Fibroblast of lung (primary cell): ENCODE measurements at regions not wholly inside any gene's neighbourhood (a gene's known extent, or its start where the extent isn't known, plus 50 kb on each side); places are given as distances from the start of the nearest gene placed in this dataset.
"Not testable (repeated sequence)": the region's sequence is repeated elsewhere in the genome, so short reads cannot be mapped to it uniquely, and the experiment has no call there.

ENCODE experiments used
- DNase-seq, 2 donors: peaks; one replicate each; pipeline versions ENCODE4 v3.0.0 to v3.0.0-alpha.2; 2010; ENCODE audit warnings: low read depth in 2 of 2
- H2AFZ ChIP-seq: 2 replicates; pipeline ENCODE4 v1.5.1; 2012; ENCODE audit warnings: low read length, control low read depth, inconsistent platforms
- H3K27ac ChIP-seq: 2 replicates; pipeline ENCODE4 v1.5.1; 2011; ENCODE audit warnings: low read length, control low read depth; ENCODE audit not compliant: insufficient read depth
- H3K27me3 ChIP-seq: 2 replicates; pipeline ENCODE4 v1.5.1; 2011; ENCODE audit warnings: mild to moderate bottlenecking, low read length; ENCODE audit not compliant: control insufficient read depth, insufficient read depth
- H3K36me3 ChIP-seq: 2 replicates; pipeline ENCODE4 v1.5.1; 2011; ENCODE audit warnings: low read length; ENCODE audit not compliant: control insufficient read depth, insufficient read depth
- H3K4me1 ChIP-seq: 2 replicates; pipeline ENCODE4 v1.5.1; 2011; ENCODE audit warnings: low read length; ENCODE audit not compliant: control insufficient read depth, insufficient read depth; ENCODE audit errors: extremely low read depth
- H3K4me2 ChIP-seq: 2 replicates; pipeline ENCODE4 v1.5.1; 2011; ENCODE audit warnings: low read length, control low read depth; ENCODE audit not compliant: insufficient read depth; ENCODE audit errors: extremely low read depth
- H3K4me3 ChIP-seq, 4 experiments: fragments of 200-600 bp in 1 of 4; sonication (generic) in 1 of 4; replicated peaks in 1 of 4; 2 replicates each; pipeline ENCODE4 v1.5.1; 2011 to 2016; ENCODE audit warnings: low read length in 4 of 4, low read depth in 3 of 4, mild to moderate bottlenecking in 3 of 4, control low read depth in 2 of 4, inconsistent platforms in 1 of 4, mixed read lengths in 1 of 4; ENCODE audit not compliant: insufficient read depth in 1 of 4; ENCODE audit errors: control extremely low read depth in 1 of 4
- H3K79me2 ChIP-seq: 2 replicates; pipeline ENCODE4 v1.5.1; 2012; ENCODE audit warnings: mild to moderate bottlenecking, low read length, inconsistent platforms; ENCODE audit not compliant: control insufficient read depth, insufficient read depth
- H3K9ac ChIP-seq: 2 replicates; pipeline ENCODE4 v1.5.1; 2011; ENCODE audit warnings: mild to moderate bottlenecking, low read length, control low read depth; ENCODE audit not compliant: insufficient read depth
- H3K9me3 ChIP-seq: 2 replicates; pipeline ENCODE4 v1.5.1; 2012; ENCODE audit warnings: low read depth, low read length; ENCODE audit not compliant: control insufficient read depth, insufficient read depth
- H4K20me1 ChIP-seq: 2 replicates; pipeline ENCODE4 v1.5.1; 2011; ENCODE audit warnings: low read length; ENCODE audit not compliant: control insufficient read depth, insufficient read depth; ENCODE audit errors: extremely low read depth
- EZH2 ChIP-seq: IDR thresholded peaks from 2 replicates; pipeline ENCODE4 v1.5.1; 2012; ENCODE audit warnings: low read length, control low read depth, mild to moderate bottlenecking; ENCODE audit errors: missing control alignments
- TF ChIP-seq, protein P1 (sequence below), 2 donors: IDR thresholded peaks in 1 of 2; conservative IDR thresholded peaks in 1 of 2; 1 replicate in 1 of 2; 2 replicates in 1 of 2; pipeline ENCODE4 v1.5.1; 2011 to 2012; ENCODE audit warnings: low read length in 2 of 2, control low read depth in 1 of 2, inconsistent platforms in 1 of 2, low read depth in 1 of 2, mild to moderate bottlenecking in 1 of 2

DNA sequence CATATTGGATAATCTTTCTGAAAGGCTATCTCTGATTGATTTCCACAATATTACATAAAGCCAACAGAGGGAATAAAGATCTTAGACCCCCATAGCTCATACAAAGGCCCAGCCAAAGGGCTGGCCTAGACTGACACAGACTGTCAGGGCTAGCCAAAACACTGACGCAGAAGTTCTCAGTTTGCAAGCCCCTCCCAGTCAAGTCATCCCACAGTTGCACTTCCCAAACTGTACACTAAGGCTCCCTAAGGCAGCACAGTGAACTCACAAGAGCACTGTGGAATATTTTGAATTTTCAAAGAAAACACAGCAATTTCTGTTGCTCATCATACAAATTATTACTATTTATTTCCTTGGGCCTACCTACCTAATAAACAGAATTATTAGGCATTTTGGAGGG lies 244.9 kb downstream of the SP3 start:
- H3K4me1 ChIP-seq = no peaks in the 10 kb centered on the region
- peak; percentile 55 to 80 for DNase-seq
- H3K79me2 ChIP-seq = no peaks in the 10 kb centered on the region
- no peak overlapping the region for H3K4me3 ChIP-seq
- H3K4me2 ChIP-seq = no peak overlapping the region
- no peaks in the 10 kb centered on the region for H4K20me1 ChIP-seq
- peaks cover 2% of the 10 kb centered on the region for H3K27me3 ChIP-seq
- H2AFZ ChIP-seq = no peak overlapping the region
- H3K9ac ChIP-seq = no peak overlapping the region
- no peaks in the 10 kb centered on the region for H3K36me3 ChIP-seq
- no peaks in the 10 kb centered on the region for H3K9me3 ChIP-seq
- H3K27ac ChIP-seq = no peak overlapping the region
- no peak for TF ChIP-seq EZH2
- TF ChIP-seq, protein P1, sequence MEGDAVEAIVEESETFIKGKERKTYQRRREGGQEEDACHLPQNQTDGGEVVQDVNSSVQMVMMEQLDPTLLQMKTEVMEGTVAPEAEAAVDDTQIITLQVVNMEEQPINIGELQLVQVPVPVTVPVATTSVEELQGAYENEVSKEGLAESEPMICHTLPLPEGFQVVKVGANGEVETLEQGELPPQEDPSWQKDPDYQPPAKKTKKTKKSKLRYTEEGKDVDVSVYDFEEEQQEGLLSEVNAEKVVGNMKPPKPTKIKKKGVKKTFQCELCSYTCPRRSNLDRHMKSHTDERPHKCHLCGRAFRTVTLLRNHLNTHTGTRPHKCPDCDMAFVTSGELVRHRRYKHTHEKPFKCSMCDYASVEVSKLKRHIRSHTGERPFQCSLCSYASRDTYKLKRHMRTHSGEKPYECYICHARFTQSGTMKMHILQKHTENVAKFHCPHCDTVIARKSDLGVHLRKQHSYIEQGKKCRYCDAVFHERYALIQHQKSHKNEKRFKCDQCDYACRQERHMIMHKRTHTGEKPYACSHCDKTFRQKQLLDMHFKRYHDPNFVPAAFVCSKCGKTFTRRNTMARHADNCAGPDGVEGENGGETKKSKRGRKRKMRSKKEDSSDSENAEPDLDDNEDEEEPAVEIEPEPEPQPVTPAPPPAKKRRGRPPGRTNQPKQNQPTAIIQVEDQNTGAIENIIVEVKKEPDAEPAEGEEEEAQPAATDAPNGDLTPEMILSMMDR (conservative IDR thresholded peaks at IDR 0.05 in 1 of 2, IDR thresholded peaks at IDR 0.05 in 1 of 2; ENCODE audit: low read depth in 1 of 2, low read length in 2 of 2) = peak; percentile 38 to 53

DNA sequence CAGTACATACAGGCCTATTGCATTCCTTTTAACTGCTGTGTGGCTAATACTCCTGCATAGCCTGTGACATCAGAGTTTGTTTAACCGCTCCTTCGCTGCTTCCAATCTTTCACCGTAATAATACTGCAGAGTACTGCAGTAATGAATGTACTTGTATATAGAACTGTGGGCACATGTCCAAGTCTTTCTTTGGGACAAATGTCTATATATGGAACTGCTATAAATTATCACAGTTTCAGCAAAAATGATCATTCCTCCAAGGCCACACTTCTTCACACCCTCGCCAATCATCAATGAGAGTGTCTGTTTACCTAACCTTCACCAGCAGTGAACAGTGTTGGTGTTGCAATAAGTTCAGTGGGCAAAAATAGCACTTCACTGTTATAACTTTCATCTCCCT lies 230.4 kb downstream of the SP3 start:
- H3K4me1 ChIP-seq = no peaks in the 10 kb centered on the region
- H4K20me1 ChIP-seq = no peaks in the 10 kb centered on the region
- H2AFZ ChIP-seq = no peak overlapping the region
- H3K27ac ChIP-seq = no peak overlapping the region
- no peak overlapping the region for H3K4me3 ChIP-seq
- no peaks in the 10 kb centered on the region for H3K9me3 ChIP-seq
- H3K27me3 ChIP-seq = no peaks in the 10 kb centered on the region
- DNase-seq = peak in 1 of 2 donors; percentile 73
- TF ChIP-seq, protein P1 (conservative IDR thresholded peaks at IDR 0.05 in 1 of 2, IDR thresholded peaks at IDR 0.05 in 1 of 2; ENCODE audit: low read depth in 1 of 2, low read length in 2 of 2) = no peak
- no peak for TF ChIP-seq EZH2
- no peak overlapping the region for H3K4me2 ChIP-seq
- H3K79me2 ChIP-seq = no peaks in the 10 kb centered on the region
- H3K9ac ChIP-seq = no peak overlapping the region
- no peaks in the 10 kb centered on the region for H3K36me3 ChIP-seq

GRCh38 chr2:173737954-173738575 lies 227.1 kb downstream of the SP3 start:
- not testable (repeated sequence) for H3K79me2 ChIP-seq, H2AFZ ChIP-seq, H3K9me3 ChIP-seq, H3K27me3 ChIP-seq, H3K4me1 ChIP-seq, H3K9ac ChIP-seq, H3K4me3 ChIP-seq, H3K4me2 ChIP-seq, H3K36me3 ChIP-seq, H4K20me1 ChIP-seq, H3K27ac ChIP-seq, DNase-seq
